GM23248 (cell line): ENCODE measurements at regions not wholly inside any gene's neighbourhood (a gene's known extent, or its start where the extent isn't known, plus 50 kb on each side); places are given as distances from the start of the nearest gene placed in this dataset.

ENCODE experiments used
- DNase-seq: peaks from one replicate; pipeline ENCODE4 v3.0.0-alpha.2; 2015
- H2AFZ ChIP-seq: fragments of 200-600 bp; sonication (generic); 2 replicates; pipeline ENCODE4 v1.6.1; 2016; ENCODE audit warnings: antibody characterized with exemption
- H3F3A ChIP-seq: fragments of 200-600 bp; sonication (generic); 2 replicates; pipeline ENCODE4 v1.6.1; 2016; ENCODE audit warnings: mild to moderate bottlenecking, antibody characterized with exemption, mixed run types; ENCODE audit not compliant: insufficient read depth
- H3K27ac ChIP-seq: fragments of 200-600 bp; sonication (generic); 2 replicates; pipeline ENCODE4 v1.5.1; 2016; ENCODE audit warnings: mild to moderate bottlenecking
- H3K27me3 ChIP-seq: fragments of 200-600 bp; sonication (generic); replicated peaks from 2 replicates; pipeline ENCODE4 v1.6.1; 2016; ENCODE audit warnings: mild to moderate bottlenecking; ENCODE audit not compliant: insufficient read depth
- H3K36me3 ChIP-seq: fragments of 200-600 bp; sonication (generic); 2 replicates; pipeline ENCODE4 v1.6.1; 2016; ENCODE audit warnings: low read depth, mild to moderate bottlenecking
- H3K4me1 ChIP-seq: fragments of 200-600 bp; sonication (generic); 2 replicates; pipeline ENCODE4 v1.6.1; 2016; ENCODE audit warnings: mild to moderate bottlenecking; ENCODE audit not compliant: insufficient read depth
- H3K4me2 ChIP-seq: fragments of 200-600 bp; sonication (generic); one replicate; pipeline ENCODE4 v1.6.1; 2016; ENCODE audit warnings: mild to moderate bottlenecking; ENCODE audit not compliant: unreplicated experiment
- H3K4me3 ChIP-seq: fragments of 200-600 bp; sonication (generic); 2 replicates; pipeline ENCODE4 v1.5.1; 2016; ENCODE audit warnings: mild to moderate bottlenecking
- H3K79me2 ChIP-seq: fragments of 200-600 bp; sonication (generic); 2 replicates; pipeline ENCODE4 v1.6.1; 2016; ENCODE audit warnings: mild to moderate bottlenecking; ENCODE audit not compliant: insufficient read depth
- H3K9ac ChIP-seq: fragments of 200-600 bp; sonication (generic); 2 replicates; pipeline ENCODE4 v1.6.1; 2016; ENCODE audit warnings: mild to moderate bottlenecking
- H3K9me2 ChIP-seq: fragments of 200-600 bp; sonication (generic); 2 replicates; pipeline ENCODE4 v1.6.1; 2016; ENCODE audit warnings: mixed run types, mild to moderate bottlenecking, moderate library complexity; ENCODE audit not compliant: insufficient read depth
- H3K9me3 ChIP-seq: fragments of 200-600 bp; sonication (generic); one replicate; pipeline ENCODE4 v1.6.1; 2017; ENCODE audit warnings: low read depth
- H4K20me1 ChIP-seq: fragments of 200-600 bp; sonication (generic); 2 replicates; pipeline ENCODE4 v1.6.0; 2016; ENCODE audit not compliant: insufficient read depth
- EZH2 ChIP-seq: fragments of 200-600 bp; sonication (generic); IDR thresholded peaks from 2 replicates; pipeline ENCODE4 v1.6.1; 2018; ENCODE audit warnings: antibody characterized with exemption, mild to moderate bottlenecking; ENCODE audit not compliant: insufficient read depth, poor library complexity, severe bottlenecking
- EZH2phosphoT487 ChIP-seq: fragments of 200-600 bp; sonication (generic); IDR thresholded peaks from 2 replicates; pipeline ENCODE4 v1.6.1; 2018; ENCODE audit warnings: antibody characterized with exemption, moderate library complexity, mild to moderate bottlenecking, low read depth; ENCODE audit not compliant: insufficient read depth
- WGBS, 2 experiments: methylation state at CpG; one replicate each; pipeline ENCODE4 v1.1.6; 2015 to 2017; ENCODE audit warnings: low lambda C conversion rate in 2 of 2, low coverage in 1 of 2; ENCODE audit errors: missing lambda C conversion rate in 2 of 2; 5-methylcytosine and 5-hydroxymethylcytosine counted together
- in situ Hi-C: fragments of 300-500 bp; cut with MboI; formaldehyde crosslinking; loops from 2 replicates; pipeline ENCODE4 v1.15.0; 2020

- H3K79me2 ChIP-seq: no peaks in the 10 kb centered on the region
- no peaks in the 10 kb centered on the region for H3K9me3 ChIP-seq
- H2AFZ ChIP-seq: no peak overlapping the region
- H3K27me3 ChIP-seq: no peaks in the 10 kb centered on the region
- no peak overlapping the region for H3K27ac ChIP-seq
- no peak overlapping the region for H3K4me2 ChIP-seq
- in situ Hi-C loops: no loop called here
- no peaks in the 10 kb centered on the region for H3K36me3 ChIP-seq
- no peaks in the 10 kb centered on the region for H3F3A ChIP-seq
- no peaks in the 10 kb centered on the region for H4K20me1 ChIP-seq
- no peaks in the 10 kb centered on the region for H3K4me1 ChIP-seq
- H3K9ac ChIP-seq: no peak overlapping the region
- no peak overlapping the region for H3K4me3 ChIP-seq
- H3K9me2 ChIP-seq: no peaks in the 10 kb centered on the region
- 47 to 62% methylated on average over 11 of the region's 11 CpGs for WGBS, 2 experiments
- TF ChIP-seq EZH2phosphoT487 (no peak), EZH2 (no peak)
- DNase-seq: no peak
These were observed 154.7 kb upstream of the RMP24 start for GRCh38 chr18:35817604-35818352.

DNA sequence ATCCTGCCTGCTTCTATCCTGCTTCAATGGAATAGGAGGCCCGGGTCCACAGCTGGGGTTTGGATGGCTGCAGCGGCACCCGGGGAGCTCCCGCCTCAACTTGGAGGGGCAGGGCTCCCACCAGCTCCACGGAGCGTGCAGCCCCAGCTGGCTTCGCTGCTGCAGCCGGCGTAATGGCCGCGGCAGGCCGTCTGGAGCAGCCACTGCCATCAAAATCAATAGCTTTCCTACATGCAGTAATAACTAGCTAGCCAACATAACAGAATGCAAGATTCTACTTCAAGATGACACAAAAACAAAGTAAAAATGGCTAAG is 154.2 kb upstream of the RMP24 start:
- H3K79me2 ChIP-seq: no peaks in the 10 kb centered on the region
- 76 to 78% methylated on average over 12 of the region's 12 CpGs for WGBS, 2 experiments
- no peak overlapping the region for H3K27ac ChIP-seq
- no peak overlapping the region for H2AFZ ChIP-seq
- no peak for DNase-seq
- no peaks in the 10 kb centered on the region for H3K9me3 ChIP-seq
- TF ChIP-seq EZH2 (no peak), EZH2phosphoT487 (no peak)
- in situ Hi-C loops: no loop called here
- H3K4me3 ChIP-seq: no peak overlapping the region
- H4K20me1 ChIP-seq: no peaks in the 10 kb centered on the region
- no peaks in the 10 kb centered on the region for H3F3A ChIP-seq
- H3K4me1 ChIP-seq: no peaks in the 10 kb centered on the region
- H3K9me2 ChIP-seq: no peaks in the 10 kb centered on the region
- H3K9ac ChIP-seq: no peak overlapping the region
- no peaks in the 10 kb centered on the region for H3K36me3 ChIP-seq
- H3K27me3 ChIP-seq: no peaks in the 10 kb centered on the region
- H3K4me2 ChIP-seq: no peak overlapping the region

GRCh38 chr18:35822413-35822812 is 150.1 kb upstream of the RMP24 start:
- no peaks in the 10 kb centered on the region for H3K9me3 ChIP-seq
- no peaks in the 10 kb centered on the region for H3F3A ChIP-seq
- H3K9ac ChIP-seq: no peak overlapping the region
- no peak overlapping the region for H3K4me3 ChIP-seq
- no peaks in the 10 kb centered on the region for H3K4me1 ChIP-seq
- no peaks in the 10 kb centered on the region for H3K79me2 ChIP-seq
- TF ChIP-seq EZH2phosphoT487 (no peak), EZH2 (no peak)
- no peak overlapping the region for H3K27ac ChIP-seq
- H3K36me3 ChIP-seq: no peaks in the 10 kb centered on the region
- WGBS, 2 experiments: 61 to 67% methylated on average over 6 of the region's 6 CpGs
- in situ Hi-C loops: no loop called here
- no peak overlapping the region for H2AFZ ChIP-seq
- no peak overlapping the region for H3K4me2 ChIP-seq
- DNase-seq: no peak
- no peaks in the 10 kb centered on the region for H3K27me3 ChIP-seq
- H4K20me1 ChIP-seq: no peaks in the 10 kb centered on the region
- H3K9me2 ChIP-seq: no peaks in the 10 kb centered on the region

- Histone ChIP-seq H3F3A (no peaks in the 10 kb centered on the region), H3K9ac (no peak overlapping the region), H4K20me1 (no peaks in the 10 kb centered on the region), H3K79me2 (no peaks in the 10 kb centered on the region), H2AFZ (no peak overlapping the region), H3K36me3 (no peaks in the 10 kb centered on the region), H3K9me2 (no peaks in the 10 kb centered on the region), H3K4me3 (no peak overlapping the region), H3K27me3 (no peaks in the 10 kb centered on the region), H3K27ac (no peak overlapping the region), H3K4me2 (no peak overlapping the region), H3K9me3 (no peaks in the 10 kb centered on the region), H3K4me1 (no peaks in the 10 kb centered on the region)
- in situ Hi-C loops: no loop called here
- DNase-seq: no peak
- WGBS, 2 experiments: 14 to 30% methylated on average over 1 of the region's 1 CpG
- no peak for TF ChIP-seq EZH2phosphoT487
- TF ChIP-seq EZH2: no peak
These were observed 146.0 kb upstream of the RMP24 start for GRCh38 chr18:35826477-35826876.
